MM.1S (cell line): ENCODE measurements at regions not wholly inside any gene's neighbourhood (a gene's known extent, or its start where the extent isn't known, plus 50 kb on each side); places are given as distances from the start of the nearest gene placed in this dataset.

Source experiments
- DNase-seq: peaks from one replicate; pipeline ENCODE4 v3.0.0-alpha.2; 2015
- H2AFZ ChIP-seq: fragments of 300-600 bp; sonication (generic); 2 replicates; pipeline ENCODE4 v1.6.0; 2016; ENCODE audit warnings: antibody characterized with exemption, low read length
- H3F3A ChIP-seq: fragments of 300-600 bp; sonication (generic); 2 replicates; pipeline ENCODE4 v1.6.1; 2016; ENCODE audit warnings: mild to moderate bottlenecking, antibody characterized with exemption, low read length, moderate library complexity, mixed read lengths; ENCODE audit not compliant: insufficient read depth
- H3K27ac ChIP-seq: fragments of 300-600 bp; sonication (generic); 2 replicates; pipeline ENCODE4 v1.5.1; 2016; ENCODE audit warnings: mild to moderate bottlenecking, low read length
- H3K27me3 ChIP-seq: fragments of 300-600 bp; sonication (generic); replicated peaks from 2 replicates; pipeline ENCODE4 v1.6.0; 2016; ENCODE audit warnings: low read length; ENCODE audit not compliant: insufficient read depth
- H3K36me3 ChIP-seq: fragments of 300-600 bp; sonication (generic); replicated peaks from 2 replicates; pipeline ENCODE4 v1.6.1; 2016; ENCODE audit warnings: mild to moderate bottlenecking, low read length, mixed read lengths; ENCODE audit not compliant: insufficient read depth
- H3K4me1 ChIP-seq: fragments of 300-600 bp; sonication (generic); 2 replicates; pipeline ENCODE4 v1.6.1; 2016; ENCODE audit warnings: low read length, mixed read lengths
- H3K4me2 ChIP-seq: fragments of 300-600 bp; sonication (generic); 2 replicates; pipeline ENCODE4 v1.6.0; 2016; ENCODE audit warnings: low read depth, low read length
- H3K4me3 ChIP-seq: fragments of 300-600 bp; sonication (generic); 2 replicates; pipeline ENCODE4 v1.5.1; 2016; ENCODE audit warnings: low read length, mixed read lengths
- H3K79me2 ChIP-seq: fragments of 300-600 bp; sonication (generic); 2 replicates; pipeline ENCODE4 v1.6.1; 2016; ENCODE audit warnings: mixed run types, low read length, mixed read lengths
- H3K9ac ChIP-seq: fragments of 300-600 bp; sonication (generic); 2 replicates; pipeline ENCODE4 v1.6.1; 2016; ENCODE audit warnings: low read length, mixed read lengths
- H3K9me2 ChIP-seq: fragments of 300-600 bp; sonication (generic); replicated peaks from 2 replicates; pipeline ENCODE4 v1.6.1; 2016; ENCODE audit warnings: mild to moderate bottlenecking, low read length, mixed read lengths; ENCODE audit not compliant: insufficient read depth
- H3K9me3 ChIP-seq: fragments of 300-600 bp; sonication (generic); replicated peaks from 2 replicates; pipeline ENCODE4 v1.6.1; 2016; ENCODE audit warnings: mild to moderate bottlenecking, low read length, mixed read lengths; ENCODE audit not compliant: insufficient read depth
- H4K20me1 ChIP-seq: fragments of 300-600 bp; sonication (generic); 2 replicates; pipeline ENCODE4 v1.6.1; 2016; ENCODE audit warnings: mild to moderate bottlenecking, low read length, moderate library complexity, mixed read lengths; ENCODE audit not compliant: insufficient read depth
- CTCF ChIP-seq: fragments of 300-600 bp; sonication (generic); IDR thresholded peaks from 2 replicates; pipeline ENCODE4 v1.5.1; 2016; ENCODE audit warnings: antibody characterized with exemption, low read length, mixed read lengths
- EZH2 ChIP-seq: fragments of 300-600 bp; sonication (generic); optimal IDR thresholded peaks from 2 replicates; pipeline ENCODE3; 2017; ENCODE audit warnings: low read depth, mild to moderate bottlenecking, antibody characterized with exemption, low read length, mixed read lengths
- EZH2phosphoT487 ChIP-seq: fragments of 300-600 bp; sonication (generic); IDR thresholded peaks from 2 replicates; pipeline ENCODE4 v1.6.1; 2018; ENCODE audit warnings: antibody characterized with exemption, low read length

DNA sequence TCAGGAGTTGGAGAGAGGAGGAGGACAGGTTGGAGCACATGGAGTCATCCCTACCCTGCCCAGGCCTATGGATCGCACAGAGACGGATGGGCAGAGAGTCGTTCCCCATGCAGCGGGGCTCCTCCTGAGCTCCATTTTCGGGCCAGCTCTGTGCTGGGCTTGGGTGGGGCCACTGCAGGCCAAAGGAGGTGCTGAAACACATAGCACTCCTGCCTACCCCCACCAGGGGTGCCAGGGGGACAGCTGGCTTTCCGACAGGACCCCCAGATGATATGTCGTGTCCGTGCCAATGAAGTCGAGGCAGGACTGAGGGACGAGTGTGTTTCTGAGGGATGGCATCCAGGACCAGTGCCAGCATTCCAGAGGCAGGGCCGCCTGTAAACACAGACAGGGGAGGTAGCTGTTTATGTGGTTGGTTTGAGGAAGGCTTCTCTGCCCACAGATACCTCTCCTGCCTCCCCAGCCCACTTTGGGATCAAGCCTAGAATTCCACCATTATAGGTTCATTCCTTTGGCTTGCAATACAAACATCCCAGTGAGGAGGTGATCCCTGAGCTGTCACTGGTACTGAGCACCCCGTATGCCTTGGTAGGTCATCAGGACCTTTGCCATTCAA, 116.6 kb downstream of the GLI2 start:
- Histone ChIP-seq H3K27me3 (no peaks in the 10 kb centered on the region), H3K9me2 (no peaks in the 10 kb centered on the region), H3K79me2 (no peaks in the 10 kb centered on the region), H3K9ac (no peak overlapping the region), H3F3A (no peaks in the 10 kb centered on the region), H3K4me3 (no peak overlapping the region), H3K4me1 (no peaks in the 10 kb centered on the region), H4K20me1 (no peaks in the 10 kb centered on the region), H3K36me3 (no peaks in the 10 kb centered on the region), H2AFZ (no peak overlapping the region), H3K9me3 (no peaks in the 10 kb centered on the region), H3K27ac (no peak overlapping the region), H3K4me2 (no peak overlapping the region)
- no peak for TF ChIP-seq EZH2
- DNase-seq = no peak

DNA sequence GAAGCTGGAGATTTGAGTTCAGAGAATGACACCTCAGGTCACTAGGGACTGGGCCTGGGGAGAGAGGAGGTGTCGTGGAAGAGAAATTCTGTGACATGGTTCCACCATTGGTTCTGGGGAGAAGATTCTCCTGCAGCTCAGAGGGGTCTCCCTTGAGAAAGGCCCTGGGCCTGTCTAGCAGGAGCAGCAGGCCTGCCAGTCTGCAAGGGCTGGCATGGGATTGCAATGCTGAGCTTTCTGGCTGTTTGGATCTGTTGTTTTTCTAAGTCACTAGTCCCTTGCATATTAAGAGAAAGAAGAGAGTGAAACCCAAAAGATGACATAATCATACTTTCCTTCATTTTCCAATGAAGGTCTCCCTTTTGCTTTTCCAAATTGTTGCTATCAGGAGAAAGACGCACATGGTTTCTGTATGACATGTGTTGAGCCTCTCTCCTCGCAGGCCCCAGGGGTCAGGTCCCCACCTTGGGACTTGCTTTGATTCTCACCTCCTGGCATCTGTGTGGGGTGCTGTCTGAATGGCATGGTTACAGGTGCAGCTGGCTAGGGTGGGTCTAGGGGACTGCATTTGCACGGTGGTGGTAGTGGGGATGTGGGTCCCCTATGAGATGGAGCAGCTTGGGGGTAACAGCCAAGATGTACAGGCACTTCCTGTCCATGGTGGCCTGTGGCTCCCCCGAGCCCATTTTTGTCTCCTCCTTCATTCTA, 117.8 kb downstream of the GLI2 start:
- H3K27ac ChIP-seq = no peak overlapping the region
- H2AFZ ChIP-seq = no peak overlapping the region
- H3K9me3 ChIP-seq = no peaks in the 10 kb centered on the region
- TF ChIP-seq EZH2 (no peak), CTCF (no peak), EZH2phosphoT487 (no peak)
- no peak overlapping the region for H3K4me3 ChIP-seq
- H4K20me1 ChIP-seq = no peaks in the 10 kb centered on the region
- no peak overlapping the region for H3K9ac ChIP-seq
- no peaks in the 10 kb centered on the region for H3K4me1 ChIP-seq
- no peaks in the 10 kb centered on the region for H3K79me2 ChIP-seq
- H3K4me2 ChIP-seq = no peak overlapping the region
- no peaks in the 10 kb centered on the region for H3K27me3 ChIP-seq
- DNase-seq = no peak
- no peaks in the 10 kb centered on the region for H3K36me3 ChIP-seq
- H3K9me2 ChIP-seq = no peaks in the 10 kb centered on the region
- H3F3A ChIP-seq = no peaks in the 10 kb centered on the region

DNA sequence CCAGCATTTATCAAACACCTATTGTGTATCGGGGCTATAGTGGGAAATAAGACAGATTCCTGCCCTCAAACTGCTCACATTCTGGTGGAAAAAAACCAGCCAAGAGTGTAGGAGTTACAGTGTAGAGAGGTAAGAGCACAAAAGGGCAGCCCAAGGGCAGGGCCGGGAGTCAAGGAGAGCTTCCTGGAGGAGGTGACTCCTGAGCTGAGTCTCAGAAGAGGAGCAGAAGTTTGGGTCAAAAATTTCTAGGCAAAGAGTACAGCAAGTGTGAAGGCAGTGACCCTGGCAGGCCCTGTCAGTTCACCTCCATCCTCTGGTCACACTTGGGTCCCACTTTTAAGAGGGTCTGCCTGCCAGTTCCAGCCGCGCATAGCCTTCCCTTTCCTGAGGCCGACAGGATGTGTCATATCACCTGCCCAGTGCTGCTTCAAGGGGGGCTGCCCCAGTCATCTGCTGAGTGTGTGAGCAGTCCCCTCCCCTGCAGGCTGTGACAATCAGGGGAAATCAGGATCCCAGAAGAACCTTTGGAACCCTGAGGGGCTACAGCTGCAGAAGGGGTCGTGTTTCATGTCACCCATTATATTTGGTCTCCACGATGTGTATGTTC, 118.4 kb downstream of the GLI2 start:
- TF ChIP-seq CTCF (no peak), EZH2phosphoT487 (no peak), EZH2 (no peak)
- Histone ChIP-seq H2AFZ (no peak overlapping the region), H3K4me2 (no peak overlapping the region), H3K9me3 (no peaks in the 10 kb centered on the region), H3K27ac (no peak overlapping the region), H3K4me1 (no peaks in the 10 kb centered on the region), H3K79me2 (no peaks in the 10 kb centered on the region), H3F3A (no peaks in the 10 kb centered on the region), H3K4me3 (no peak overlapping the region), H3K36me3 (no peaks in the 10 kb centered on the region), H4K20me1 (no peaks in the 10 kb centered on the region), H3K9ac (no peak overlapping the region), H3K9me2 (no peaks in the 10 kb centered on the region), H3K27me3 (no peaks in the 10 kb centered on the region)
- no peak for DNase-seq
